NCI-H2171 treated with DMSO at 0.1 percent for 48 hours (cell line): ENCODE measurements at regions not wholly inside any gene's neighbourhood (a gene's known extent, or its start where the extent isn't known, plus 50 kb on each side); places are given as distances from the start of the nearest gene placed in this dataset.
"Not testable (repeated sequence)": the region's sequence is repeated elsewhere in the genome, so short reads cannot be mapped to it uniquely, and the experiment has no call there.

Experiments used
- DNase-seq: peaks from one replicate; lab custom pipeline; 2025; lab: John Stamatoyannopoulos, UW

DNA sequence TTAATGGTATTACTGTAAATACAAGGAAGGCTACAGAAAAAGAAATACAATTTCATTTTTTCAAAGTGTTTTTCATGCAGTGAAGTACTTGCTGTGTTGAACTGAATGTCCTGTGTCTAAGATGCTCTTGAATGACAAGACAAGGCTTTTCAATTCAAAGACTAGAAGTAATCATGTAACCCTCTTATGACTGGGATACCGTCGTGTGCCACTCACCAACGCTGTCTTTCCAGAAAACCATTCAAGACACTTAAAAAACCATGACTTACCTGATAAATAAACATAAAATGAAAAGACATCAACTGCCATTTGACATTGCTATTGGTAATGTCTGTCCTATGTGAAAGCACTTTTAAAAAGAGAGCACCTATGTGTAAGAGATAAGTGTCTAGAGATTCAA lies 183.1 kb upstream of the DPP10 start:
- no peak for DNase-seq

DNA sequence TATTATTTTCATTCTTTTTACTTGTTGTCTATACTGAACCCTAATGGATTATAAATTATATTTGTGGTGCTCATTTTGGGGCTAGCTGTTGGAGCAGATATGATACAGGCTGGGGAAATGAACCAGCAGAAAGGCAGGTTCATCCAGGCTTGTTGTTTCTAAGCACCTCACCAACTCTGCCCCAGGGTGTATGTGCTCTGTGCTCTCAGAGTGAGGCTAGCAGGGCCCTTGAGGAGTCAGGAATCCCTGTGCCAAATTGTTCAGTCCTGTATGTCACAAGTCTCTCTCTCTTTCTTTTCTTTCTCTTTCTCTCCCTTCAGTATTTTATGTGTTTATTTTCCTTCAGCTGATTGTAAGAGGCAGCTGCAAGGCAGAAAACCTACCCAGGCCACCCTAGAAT lies 181.1 kb upstream of the DPP10 start:
- no peak for DNase-seq

DNA sequence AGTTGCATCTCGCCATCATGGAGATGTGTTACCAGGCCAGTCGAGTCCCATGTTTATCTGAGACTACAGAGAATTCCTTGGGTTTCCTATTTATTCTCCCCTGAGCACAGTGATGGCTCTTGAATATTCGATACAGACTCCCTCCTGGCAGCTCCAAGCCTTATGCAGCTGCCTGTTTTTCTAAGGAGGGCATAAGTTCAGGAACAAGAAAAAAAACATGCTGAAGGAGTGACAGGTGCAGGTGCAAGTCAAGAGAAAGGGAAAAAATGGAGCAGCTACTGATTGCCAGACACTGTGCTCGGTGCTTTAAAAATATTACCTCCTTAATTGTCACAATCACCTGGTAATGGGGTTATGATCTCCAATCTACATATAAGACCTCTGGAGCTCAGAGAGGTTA lies 177.2 kb upstream of the DPP10 start:
- DNase-seq = no peak

DNA sequence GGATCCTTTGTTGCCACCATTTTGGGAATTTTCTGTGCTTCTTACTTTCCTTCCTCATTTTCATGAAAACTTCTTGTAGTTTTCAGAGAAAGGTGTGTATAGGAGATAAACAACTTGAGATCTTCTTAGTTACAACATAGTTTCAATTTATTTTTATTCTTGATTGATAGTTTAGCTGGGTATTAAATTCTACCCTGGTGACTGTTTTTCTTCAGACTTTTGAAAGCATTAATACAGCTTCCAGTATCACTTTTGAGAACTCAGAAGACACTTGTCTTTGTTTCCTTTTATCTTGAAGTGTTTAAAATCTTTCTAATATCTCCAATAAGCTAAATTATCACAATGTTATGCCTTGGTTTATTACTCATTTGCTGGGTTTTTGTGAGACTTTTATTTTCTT lies 167.5 kb upstream of the DPP10 start:
- no peak for DNase-seq

- no peak for DNase-seq
These were observed 161.3 kb upstream of the DPP10 start for GRCh38 chr2:114281188-114281587.

DNA sequence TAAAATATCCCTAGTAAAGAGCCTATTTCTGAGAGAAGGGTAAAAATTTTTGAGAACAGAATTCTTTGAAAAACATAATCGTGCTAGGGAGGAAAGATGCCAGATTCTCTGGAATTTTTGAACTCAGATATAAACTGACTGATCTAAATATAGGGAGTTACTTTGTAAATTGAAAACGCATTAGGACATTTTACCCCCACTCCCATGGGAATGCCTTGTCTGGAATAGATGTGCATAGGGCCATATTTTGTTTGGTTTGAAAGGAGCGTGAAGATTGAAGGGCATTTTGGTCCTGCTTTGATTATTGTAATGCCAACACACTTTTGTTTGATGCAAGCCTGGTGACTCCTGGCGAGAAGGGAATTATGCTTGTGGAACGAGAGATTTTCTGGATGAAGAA lies 158.7 kb upstream of the DPP10 start:
- no peak for DNase-seq

DNA sequence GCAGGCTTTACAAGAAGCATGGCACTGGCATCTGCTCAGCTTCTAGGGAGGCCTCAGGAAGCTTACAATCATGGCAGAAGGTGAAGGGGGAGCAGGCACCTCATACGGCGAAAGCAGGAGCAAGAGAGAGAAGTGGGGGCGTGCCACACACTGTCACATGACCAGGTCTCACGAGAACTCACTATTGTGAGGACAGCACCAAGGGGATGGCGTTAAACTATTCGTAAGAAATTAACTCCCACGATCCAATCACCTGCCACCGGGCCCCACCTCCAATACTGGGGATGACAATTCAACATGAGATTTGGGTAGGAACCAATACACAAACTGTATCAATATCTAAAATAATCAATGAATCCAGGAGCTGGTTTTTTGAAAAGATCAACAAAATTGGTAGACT lies 156.0 kb upstream of the DPP10 start:
- DNase-seq = no peak

GRCh38 chr2:114293355-114293754 lies 149.1 kb upstream of the DPP10 start:
- no peak for DNase-seq

DNA sequence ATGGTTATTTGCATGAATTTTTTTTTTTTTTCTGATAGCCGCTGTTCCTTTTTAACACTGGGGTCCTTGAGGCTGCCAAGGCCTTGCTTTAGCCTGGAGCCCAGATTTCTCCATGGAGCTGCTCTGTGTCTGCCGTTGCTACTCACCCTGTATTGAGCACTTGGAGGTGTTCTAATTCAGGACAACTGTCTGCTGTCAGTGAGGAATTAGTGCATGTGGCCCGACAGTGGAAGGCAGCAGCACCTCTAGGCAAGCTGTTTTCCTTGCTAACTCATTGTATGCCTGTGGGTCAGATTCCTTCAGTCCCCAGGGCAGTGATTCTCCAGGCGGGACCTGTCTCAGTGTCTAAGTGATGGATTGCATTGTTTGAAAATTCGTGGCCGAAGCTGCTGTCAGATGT lies 147.7 kb upstream of the DPP10 start:
- no peak for DNase-seq

GRCh38 chr2:114300351-114300750 lies 142.1 kb upstream of the DPP10 start:
- DNase-seq = not testable (repeated sequence)

- no peak for DNase-seq
These were observed 125.7 kb upstream of the DPP10 start for GRCh38 chr2:114316532-114317300.

DNA sequence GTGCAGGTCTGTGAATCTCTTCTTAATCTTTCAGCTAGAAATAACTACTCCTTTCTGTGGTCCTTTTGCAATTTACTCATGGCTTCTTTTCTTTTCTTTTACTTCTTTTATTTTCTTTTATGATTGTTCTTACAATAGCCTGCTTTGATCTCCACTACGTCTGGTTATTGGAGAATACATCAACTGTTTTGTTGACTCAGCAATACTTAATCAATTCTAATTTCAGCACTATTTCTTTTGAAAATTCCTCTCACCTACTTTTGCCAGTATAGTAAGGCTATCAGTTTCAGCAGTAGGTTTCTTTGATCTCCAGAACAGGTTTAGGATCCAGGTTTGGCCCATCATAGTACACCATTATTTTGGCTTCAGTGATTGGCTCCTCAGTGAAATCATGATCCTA lies 111.8 kb upstream of the DPP10 start:
- DNase-seq = no peak

- DNase-seq = no peak
These were observed 110.5 kb upstream of the DPP10 start for GRCh38 chr2:114331934-114332333.

- no peak for DNase-seq
These were observed 97.2 kb upstream of the DPP10 start for GRCh38 chr2:114345246-114345645.

DNA sequence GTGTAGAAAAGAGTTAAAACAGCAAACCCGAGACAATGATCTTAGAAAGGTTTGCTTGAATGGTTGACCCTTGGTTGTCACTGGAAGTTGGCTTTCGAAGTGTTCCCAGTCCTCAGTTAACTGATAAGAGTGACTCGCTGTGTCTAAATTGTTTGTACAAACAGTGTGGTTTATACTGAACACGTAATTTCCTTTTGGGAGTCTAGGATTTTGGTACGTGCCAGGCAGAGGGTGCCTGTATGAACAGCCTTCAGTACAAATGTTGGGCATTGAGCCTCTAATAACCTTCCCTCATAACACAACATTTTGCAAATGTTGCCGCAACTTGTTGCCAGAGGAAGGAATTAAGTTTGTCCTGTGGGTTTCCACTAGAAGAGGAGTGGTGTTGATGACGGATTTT lies 95.8 kb upstream of the DPP10 start:
- DNase-seq = no peak

DNA sequence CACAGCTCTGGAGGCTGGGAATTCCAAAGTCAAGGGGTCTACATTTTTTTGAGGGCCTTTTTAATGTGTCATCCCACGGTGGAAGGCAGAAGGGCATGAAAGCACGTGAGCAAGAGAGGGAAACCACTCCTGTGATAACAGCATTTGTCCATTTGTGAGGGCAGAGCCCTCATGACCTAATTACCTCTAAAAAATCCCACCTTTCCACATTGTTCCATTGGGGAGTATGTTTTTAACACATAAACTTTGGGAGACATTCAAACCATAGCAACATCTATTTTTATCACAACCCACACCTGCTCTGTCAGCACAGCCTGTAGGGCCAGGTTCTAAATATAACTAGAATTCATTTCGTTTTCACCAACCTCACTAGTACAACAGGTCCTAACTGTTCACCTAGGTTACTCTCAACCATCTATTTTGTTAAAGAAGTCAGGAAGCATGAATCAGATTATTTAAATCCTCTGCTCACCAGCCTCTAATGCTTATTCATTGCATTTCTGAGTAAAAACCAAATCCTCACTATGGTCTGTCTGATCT lies 92.2 kb upstream of the DPP10 start:
- no peak for DNase-seq

- no peak for DNase-seq
These were observed 89.5 kb upstream of the DPP10 start for GRCh38 chr2:114352988-114353387.

DNA sequence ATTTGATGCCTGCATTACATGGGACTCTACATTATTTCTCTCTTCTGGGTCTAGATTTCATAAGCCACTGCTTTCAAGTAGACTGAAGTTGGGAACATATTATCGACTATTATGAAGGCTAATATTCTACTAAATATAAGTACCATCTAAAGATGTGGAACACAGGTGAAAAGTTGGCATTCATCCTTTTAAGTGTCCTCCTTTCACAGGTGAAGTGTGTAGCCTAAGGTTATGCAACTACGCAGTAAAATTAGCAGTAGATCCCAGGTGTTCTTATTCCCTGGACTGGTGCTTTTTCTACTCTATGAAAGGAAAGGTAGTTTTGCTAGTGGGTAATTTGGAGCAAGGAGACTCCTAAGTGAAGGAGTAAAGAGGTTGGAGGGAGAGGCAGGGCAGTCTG lies 88.2 kb upstream of the DPP10 start:
- DNase-seq = no peak

GRCh38 chr2:114368705-114369104 lies 73.7 kb upstream of the DPP10 start:
- no peak for DNase-seq

- DNase-seq = not testable (repeated sequence)
These were observed 70.7 kb upstream of the DPP10 start for GRCh38 chr2:114371721-114372120.

DNA sequence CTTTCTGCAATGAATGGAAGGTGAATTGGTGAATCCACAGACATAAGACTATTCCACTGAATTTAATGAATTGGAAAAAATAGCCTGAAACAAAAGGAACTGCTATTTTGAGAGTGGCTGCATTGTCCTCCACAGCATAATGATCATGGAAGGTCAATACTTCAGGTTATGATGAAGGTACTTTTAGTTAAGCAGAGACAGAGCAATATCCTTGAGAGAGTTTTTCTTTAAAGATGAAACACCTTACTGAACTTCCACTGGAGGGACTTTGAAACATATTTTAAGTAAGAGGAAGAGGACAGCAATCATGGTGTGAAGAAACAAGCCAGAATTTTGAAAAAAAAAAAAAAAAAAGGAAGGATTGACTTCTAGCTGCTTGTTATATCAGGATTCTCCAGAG lies 68.8 kb upstream of the DPP10 start:
- no peak for DNase-seq

DNA sequence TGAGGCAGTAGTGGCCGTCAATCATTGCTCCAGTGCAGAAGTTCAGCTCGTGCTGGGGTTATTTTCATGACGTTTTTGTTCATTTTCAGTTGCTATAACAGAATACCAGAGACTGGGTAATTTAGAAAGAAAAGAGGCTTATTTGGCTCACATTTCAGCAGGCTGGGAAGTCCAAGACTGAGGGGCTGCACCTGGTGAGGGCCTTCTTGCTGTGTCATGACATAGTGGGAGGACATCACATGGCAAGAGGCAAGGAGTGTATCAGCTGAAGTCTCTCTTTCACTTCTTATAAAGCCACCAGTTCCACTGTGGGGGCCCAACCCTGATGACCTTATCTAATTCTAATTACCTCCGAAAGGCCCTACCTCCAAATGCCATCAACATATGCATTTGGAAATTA lies 58.0 kb upstream of the DPP10 start:
- DNase-seq = no peak

- no peak for DNase-seq
These were observed 53.4 kb upstream of the DPP10 start for GRCh38 chr2:114389021-114389420.
